PC-9 (cell line): ENCODE measurements at regions not wholly inside any gene's neighbourhood (a gene's known extent, or its start where the extent isn't known, plus 50 kb on each side); places are given as distances from the start of the nearest gene placed in this dataset.
"Not testable (repeated sequence)": the region's sequence is repeated elsewhere in the genome, so short reads cannot be mapped to it uniquely, and the experiment has no call there.

ENCODE experiments used
- BruUV-seq: library from RNA; stranded (reverse); fragments of 400-500 nt; replicated peaks from 2 replicates; lab custom pipeline; 2021; lab: Mats Ljungman, UMichigan
- CTCF ChIA-PET: fragments of 300-600 bp; sonication (Branson Sonifier 250); formaldehyde crosslinking; loops from one replicate; lab custom pipeline; 2022; ENCODE audit warnings: antibody characterized with exemption; lab: Charles Lee
- POLR2A ChIA-PET: fragments of 300-600 bp; sonication (Branson Sonifier 250); formaldehyde crosslinking; loops from one replicate; lab custom pipeline; 2022; ENCODE audit warnings: antibody characterized with exemption; ENCODE audit not compliant: unreplicated experiment; lab: Charles Lee
- DNase-seq, 2 experiments: peaks; one replicate each; pipeline versions ENCODE4 v3.0.0 to v3.0.0-alpha.2; 2015 to 2022; ENCODE audit warnings: mixed read lengths in 1 of 2
- H2AFZ ChIP-seq: fragments of 200-600 bp; sonication (generic); 2 replicates; pipeline ENCODE4 v1.8.1; 2017; ENCODE audit warnings: antibody characterized with exemption
- H3F3A ChIP-seq: fragments of 200-600 bp; sonication (generic); 2 replicates; pipeline ENCODE4 v1.8.1; 2017; ENCODE audit warnings: antibody characterized with exemption, mild to moderate bottlenecking, low read depth; ENCODE audit not compliant: insufficient read depth
- H3K27ac ChIP-seq: fragments of 200-600 bp; sonication (generic); 2 replicates; pipeline ENCODE4 v1.6.1; 2016; ENCODE audit warnings: mixed run types
- H3K27me3 ChIP-seq: fragments of 200-600 bp; sonication (generic); 2 replicates; pipeline ENCODE4 v1.6.1; 2016; ENCODE audit warnings: low read depth, mixed run types; ENCODE audit not compliant: insufficient read depth
- H3K36me3 ChIP-seq: fragments of 200-600 bp; sonication (generic); 2 replicates; pipeline ENCODE4 v1.6.1; 2016; ENCODE audit warnings: low read depth, mixed run types
- H3K4me1 ChIP-seq: fragments of 200-600 bp; sonication (generic); replicated peaks from 2 replicates; pipeline ENCODE4 v1.6.1; 2016; ENCODE audit warnings: mixed run types; ENCODE audit not compliant: insufficient read depth
- H3K4me2 ChIP-seq: fragments of 200-600 bp; sonication (generic); 2 replicates; pipeline ENCODE4 v1.6.1; 2017; ENCODE audit warnings: mixed run types
- H3K4me3 ChIP-seq: fragments of 200-600 bp; sonication (generic); 2 replicates; pipeline ENCODE4 v1.6.1; 2016; ENCODE audit warnings: mixed run types
- H3K79me2 ChIP-seq: fragments of 200-600 bp; sonication (generic); 2 replicates; pipeline ENCODE4 v1.6.1; 2017; ENCODE audit warnings: low read depth, mixed run types
- H3K9me2 ChIP-seq: fragments of 200-600 bp; sonication (generic); 2 replicates; pipeline ENCODE4 v1.8.1; 2017; ENCODE audit warnings: mild to moderate bottlenecking; ENCODE audit not compliant: insufficient read depth
- H3K9me3 ChIP-seq: fragments of 200-600 bp; sonication (generic); 2 replicates; pipeline ENCODE4 v1.8.1; 2016; ENCODE audit warnings: low read depth; ENCODE audit not compliant: insufficient read depth
- H4K20me1 ChIP-seq: fragments of 200-600 bp; sonication (generic); 2 replicates; pipeline ENCODE4 v1.8.1; 2017; ENCODE audit not compliant: insufficient read depth
- CTCF ChIP-seq: fragments of 200-600 bp; sonication (generic); conservative IDR thresholded peaks from 2 replicates; pipeline ENCODE4 v1.6.1; 2017; ENCODE audit warnings: mixed run types, antibody characterized with exemption, mild to moderate bottlenecking, moderate library complexity
- EZH2 ChIP-seq: fragments of 200-600 bp; sonication (generic); IDR thresholded peaks from 2 replicates; pipeline ENCODE4 v1.8.0; 2017; ENCODE audit warnings: antibody characterized with exemption, low read depth
- intact Hi-C: fragments of 100-400 bp; cut with micrococcal nuclease; formaldehyde crosslinking; loops from one replicate; pipeline ENCODE4 v1.10.0; 2022; ENCODE audit not compliant: unreplicated experiment

GRCh38 chr1:10882069-10882468 lies 85.6 kb upstream of the CASZ1 start:
- Histone ChIP-seq H3K79me2 (no peaks in the 10 kb centered on the region), H3K9me2 (no peaks in the 10 kb centered on the region), H3K27me3 (no peaks in the 10 kb centered on the region), H3K4me1 (no peaks in the 10 kb centered on the region), H4K20me1 (no peaks in the 10 kb centered on the region), H3F3A (no peaks in the 10 kb centered on the region), H3K27ac (no peak overlapping the region), H3K36me3 (no peaks in the 10 kb centered on the region), H3K4me2 (no peak overlapping the region), H2AFZ (no peak overlapping the region), H3K9me3 (no peaks in the 10 kb centered on the region), H3K4me3 (no peak overlapping the region)
- CTCF ChIA-PET = no interaction called here
- BruUV-seq = no TSS peak
- intact Hi-C loops = no loop called here
- no peak for TF ChIP-seq EZH2
- TF ChIP-seq CTCF = no peak
- POLR2A ChIA-PET = no interaction called here
- DNase-seq = no peak

- DNase-seq, CTCF ChIA-PET, H3K9me3 ChIP-seq, H2AFZ ChIP-seq, BruUV-seq, H3K9me2 ChIP-seq, H3K79me2 ChIP-seq, H3K36me3 ChIP-seq, H3K27ac ChIP-seq, POLR2A ChIA-PET, H3K4me2 ChIP-seq, H4K20me1 ChIP-seq, intact Hi-C loops, H3K27me3 ChIP-seq, H3K4me3 ChIP-seq: not testable (repeated sequence)
- H3K4me1 ChIP-seq = peaks cover 20% of the 10 kb centered on the region
- H3F3A ChIP-seq = peaks cover 20% of the 10 kb centered on the region; the same call in 1 of the 2 replicates
These were observed 90.6 kb upstream of the CASZ1 start for GRCh38 chr1:10887032-10887431.

GRCh38 chr1:10888291-10888690 lies 91.8 kb upstream of the CASZ1 start:
- CTCF ChIA-PET = no interaction called here
- Histone ChIP-seq H3K9me3 (no peaks in the 10 kb centered on the region), H3F3A (peaks cover 20% of the 10 kb centered on the region; the same call in 1 of the 2 replicates), H3K4me3 (no peak overlapping the region), H3K27ac (no peak overlapping the region), H3K27me3 (no peaks in the 10 kb centered on the region), H2AFZ (no peak overlapping the region), H3K4me1 (peaks cover 25% of the 10 kb centered on the region), H3K9me2 (no peaks in the 10 kb centered on the region), H3K4me2 (no peak overlapping the region), H4K20me1 (no peaks in the 10 kb centered on the region), H3K79me2 (no peaks in the 10 kb centered on the region), H3K36me3 (no peaks in the 10 kb centered on the region)
- no peak for DNase-seq
- intact Hi-C loops = no loop called here
- POLR2A ChIA-PET = no interaction called here
- TF ChIP-seq CTCF (no peak), EZH2 (no peak)
- BruUV-seq = no TSS peak
